ENCODE measurements at regions not wholly inside any gene's neighbourhood (a gene's known extent, or its start where the extent isn't known, plus 50 kb on each side); places are given as distances from the start of the nearest gene placed in this dataset.
A peak's percentile ranks its signal among the peaks of the same experiment; 100 is the strongest.

- TF ChIP-seq REST (IDR thresholded peaks at IDR 0.05; ENCODE audit: borderline replicate concordance) = no peak
- no peak for TF ChIP-seq REST (CRISPR knock-in tag; IDR thresholded peaks at IDR 0.05; ENCODE audit: low read depth)
- no peak for TF ChIP-seq ZFP91 (CRISPR knock-in tag; IDR thresholded peaks at IDR 0.05)
- TF ChIP-seq ESRRA (IDR thresholded peaks at IDR 0.05; ENCODE audit: borderline replicate concordance, low read depth) = no peak
- peak; percentile 66 for TF ChIP-seq ZNF316 (IDR thresholded peaks at IDR 0.05)
- no peak for TF ChIP-seq HDGF (IDR thresholded peaks at IDR 0.05)
- TF ChIP-seq NR2C2 (CRISPR knock-in tag; IDR thresholded peaks at IDR 0.05) = no peak
- TF ChIP-seq NR2C2 (tag; IDR thresholded peaks at IDR 0.05) = no peak
- TF ChIP-seq, protein P1, sequence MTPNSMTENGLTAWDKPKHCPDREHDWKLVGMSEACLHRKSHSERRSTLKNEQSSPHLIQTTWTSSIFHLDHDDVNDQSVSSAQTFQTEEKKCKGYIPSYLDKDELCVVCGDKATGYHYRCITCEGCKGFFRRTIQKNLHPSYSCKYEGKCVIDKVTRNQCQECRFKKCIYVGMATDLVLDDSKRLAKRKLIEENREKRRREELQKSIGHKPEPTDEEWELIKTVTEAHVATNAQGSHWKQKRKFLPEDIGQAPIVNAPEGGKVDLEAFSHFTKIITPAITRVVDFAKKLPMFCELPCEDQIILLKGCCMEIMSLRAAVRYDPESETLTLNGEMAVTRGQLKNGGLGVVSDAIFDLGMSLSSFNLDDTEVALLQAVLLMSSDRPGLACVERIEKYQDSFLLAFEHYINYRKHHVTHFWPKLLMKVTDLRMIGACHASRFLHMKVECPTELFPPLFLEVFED (CRISPR knock-in tag; conservative IDR thresholded peaks at IDR 0.05) = no peak
Measured at GRCh38 chr2:83106853-83107252, 1352.2 kb downstream of the SUCLG1 start (continued).
